Pancreas (tissue), 10 donors: ENCODE measurements at regions not wholly inside any gene's neighbourhood (a gene's known extent, or its start where the extent isn't known, plus 50 kb on each side); places are given as distances from the start of the nearest gene placed in this dataset.

Experiments used
- ATAC-seq, 4 donors: fragments of 200-7000 bp; cut with Tn5 transposase; one replicate each; pipeline versions ENCODE4 v1.8.0 to v1.9.1; 2020; ENCODE audit warnings: mild to moderate bottlenecking in 4 of 4, moderate library complexity in 4 of 4
- DNase-seq, 6 donors: peaks; one replicate each; pipeline ENCODE4 v3.0.0-alpha.2; 2020
- FAIRE-seq: peaks from 2 replicates; lab custom pipeline; 2012; peaks lifted over from hg19 to GRCh38; lab: Jason Lieb, UNC
- H3K27ac ChIP-seq, 4 donors: fragments of 200-600 bp; sonication (generic); 1 replicate in 3 of 4; 2 replicates in 1 of 4; pipeline versions ENCODE4 v1.5.0 to v1.8.0; 2020
- H3K27me3 ChIP-seq, 4 donors: fragments of 200-600 bp; one replicate each; pipeline ENCODE4 v1.8.0; 2021
- H3K36me3 ChIP-seq, 3 donors: fragments of 200-600 bp; sonication (generic) in 1 of 3; one replicate each; pipeline versions ENCODE4 v1.5.0 to v1.8.0; 2020 to 2021
- H3K4me1 ChIP-seq, 3 donors: fragments of 200-600 bp; one replicate each; pipeline ENCODE4 v1.8.0; 2021
- H3K4me3 ChIP-seq, 4 donors: fragments of 200-600 bp; sonication (generic) in 2 of 4; one replicate each; pipeline versions ENCODE4 v1.5.0 to v1.8.0; 2020 to 2021
- H3K9me3 ChIP-seq, 4 donors: fragments of 200-600 bp; one replicate each; pipeline ENCODE4 v1.8.0; 2021
- WGBS, 2 donors: extraction: QIAGEN DNeasy Blood & Tissue Kit; methylation state at CpG; one replicate each; pipeline ENCODE4 v1.1.7; 2013; 5-methylcytosine and 5-hydroxymethylcytosine counted together
- intact Hi-C, 3 donors: fragments of 100-400 bp; cut with DNase I; formaldehyde crosslinking; loops; one replicate each; pipeline versions ENCODE4 v1.11.1 to v1.14.2; 2022
- TF ChIP-seq, protein P1 (sequence below), 4 donors: fragments of 200-600 bp; sonication (generic) in 3 of 4; IDR thresholded peaks; one replicate each; pipeline versions ENCODE4 v1.5.0 to v1.8.0; 2021; ENCODE audit warnings: antibody characterized with exemption in 4 of 4
- donor health status: healthy with polysubstance abuse.
- donor health status: DM: no; HTN: no; CAD: no; lungs with moderate emphysema.
- donor health status: DM: no; HTN: no; CAD: no.
- donor health status: control.
- donor health status: control.
- donor health status: Bipolar disorder and iron deficiency.
- donor health status: DM: yes; HTN: yes; CAD: no.
- donor health status: DM: no; HTN: no; CAD: no.
- donor health status: DM: no; HTN: no; CAD: no.
- donor health status: DM: yes; HTN: yes; CAD: no.

DNA sequence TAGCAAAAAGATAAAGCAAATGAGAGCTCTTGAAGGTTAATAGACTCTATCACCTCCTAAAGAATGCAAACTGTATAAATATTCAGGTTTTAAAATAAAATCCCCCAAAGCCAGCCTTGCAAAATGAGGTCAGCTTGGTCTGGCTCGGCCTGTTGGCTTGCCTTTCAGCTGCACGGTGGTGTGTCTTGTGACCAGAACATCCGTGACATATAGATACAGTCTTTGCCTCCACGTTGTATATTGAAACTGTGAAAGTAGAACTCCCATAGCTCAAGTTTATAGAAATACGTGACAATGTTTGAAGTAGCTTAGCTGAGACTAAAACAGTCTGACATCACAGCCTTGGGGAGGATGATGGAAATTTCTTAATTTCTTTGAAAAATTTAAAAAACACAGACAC is 236.6 kb upstream of the MYOCD start:
- ATAC-seq (no peak), FAIRE-seq (no peak), DNase-seq (no peak)
- no peak overlapping the region for H3K4me3 ChIP-seq
- 75% methylated on average over 5 of the region's 5 CpGs for WGBS, 2 donors
- H3K9me3 ChIP-seq, result no peaks in the 10 kb centered on the region
- TF ChIP-seq, protein P1, sequence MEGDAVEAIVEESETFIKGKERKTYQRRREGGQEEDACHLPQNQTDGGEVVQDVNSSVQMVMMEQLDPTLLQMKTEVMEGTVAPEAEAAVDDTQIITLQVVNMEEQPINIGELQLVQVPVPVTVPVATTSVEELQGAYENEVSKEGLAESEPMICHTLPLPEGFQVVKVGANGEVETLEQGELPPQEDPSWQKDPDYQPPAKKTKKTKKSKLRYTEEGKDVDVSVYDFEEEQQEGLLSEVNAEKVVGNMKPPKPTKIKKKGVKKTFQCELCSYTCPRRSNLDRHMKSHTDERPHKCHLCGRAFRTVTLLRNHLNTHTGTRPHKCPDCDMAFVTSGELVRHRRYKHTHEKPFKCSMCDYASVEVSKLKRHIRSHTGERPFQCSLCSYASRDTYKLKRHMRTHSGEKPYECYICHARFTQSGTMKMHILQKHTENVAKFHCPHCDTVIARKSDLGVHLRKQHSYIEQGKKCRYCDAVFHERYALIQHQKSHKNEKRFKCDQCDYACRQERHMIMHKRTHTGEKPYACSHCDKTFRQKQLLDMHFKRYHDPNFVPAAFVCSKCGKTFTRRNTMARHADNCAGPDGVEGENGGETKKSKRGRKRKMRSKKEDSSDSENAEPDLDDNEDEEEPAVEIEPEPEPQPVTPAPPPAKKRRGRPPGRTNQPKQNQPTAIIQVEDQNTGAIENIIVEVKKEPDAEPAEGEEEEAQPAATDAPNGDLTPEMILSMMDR (IDR thresholded peaks at IDR 0.05), result no peak
- H3K36me3 ChIP-seq, result no peaks in the 10 kb centered on the region
- H3K27me3 ChIP-seq, result peaks cover 0 to 4% (median 0%) of the 10 kb centered on the region in 4 donors
- intact Hi-C loops, result no loop called here
- no peak overlapping the region for H3K27ac ChIP-seq
- H3K4me1 ChIP-seq, result no peaks in the 10 kb centered on the region

DNA sequence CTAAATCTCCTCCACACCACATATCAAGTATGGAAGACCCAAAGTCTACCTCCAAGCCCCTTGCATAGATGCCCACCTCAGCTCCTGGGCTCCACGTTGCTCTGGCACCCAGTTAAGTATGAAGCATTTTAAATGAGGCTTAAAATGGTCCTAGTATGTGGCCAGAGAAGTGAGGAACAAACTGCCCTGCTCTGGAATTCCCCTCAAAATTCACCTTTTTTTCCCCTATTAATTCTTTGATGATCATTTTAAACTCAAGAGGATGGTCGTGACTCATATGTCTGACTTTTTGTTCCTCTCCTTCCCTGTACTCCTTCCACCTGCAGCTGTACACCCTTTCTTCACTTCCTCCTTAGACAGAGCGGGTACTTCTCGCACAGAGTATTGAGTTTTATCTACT is 234.5 kb upstream of the MYOCD start:
- Histone ChIP-seq H3K27me3 (peaks cover 0 to 4% (median 0%) of the 10 kb centered on the region in 4 donors), H3K4me1 (no peaks in the 10 kb centered on the region), H3K9me3 (no peaks in the 10 kb centered on the region), H3K27ac (no peak overlapping the region), H3K36me3 (no peaks in the 10 kb centered on the region), H3K4me3 (no peak overlapping the region)
- WGBS, 2 donors, result 61 to 64% methylated on average over 4 of the region's 4 CpGs
- intact Hi-C loops, result no loop called here
- no peak for ATAC-seq
- DNase-seq, result no peak
- no peak for FAIRE-seq
- TF ChIP-seq, protein P1 (IDR thresholded peaks at IDR 0.05), result no peak

DNA sequence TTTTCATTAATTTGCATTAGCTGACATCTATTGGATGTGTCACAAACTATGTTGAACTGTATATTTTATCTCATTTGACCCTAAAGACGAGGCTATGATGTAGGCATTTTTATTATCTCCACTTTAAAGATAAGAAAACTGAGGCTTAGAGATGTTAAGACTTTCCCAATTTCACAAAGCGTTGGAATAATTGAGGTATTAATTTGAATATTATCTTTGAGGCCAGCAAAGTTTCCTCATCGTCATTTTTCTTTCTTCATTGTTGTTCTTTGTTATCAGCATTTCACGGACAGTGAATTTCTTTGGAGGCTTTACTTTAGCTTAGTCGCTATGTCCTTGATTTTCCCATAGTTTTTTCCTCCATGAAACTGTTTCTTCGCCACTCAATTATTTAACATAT is 227.5 kb upstream of the MYOCD start:
- H3K4me1 ChIP-seq, result no peaks in the 10 kb centered on the region
- intact Hi-C loops, result no loop called here
- no peak overlapping the region for H3K4me3 ChIP-seq
- H3K27ac ChIP-seq, result no peak overlapping the region
- no peaks in the 10 kb centered on the region for H3K36me3 ChIP-seq
- H3K9me3 ChIP-seq, result no peaks in the 10 kb centered on the region
- no peak for DNase-seq
- ATAC-seq, result no peak
- H3K27me3 ChIP-seq, result no peaks in the 10 kb centered on the region
- TF ChIP-seq, protein P1 (IDR thresholded peaks at IDR 0.05), result no peak
- WGBS, 2 donors, result 54 to 67% methylated on average over 6 of the region's 6 CpGs
- no peak for FAIRE-seq

DNA sequence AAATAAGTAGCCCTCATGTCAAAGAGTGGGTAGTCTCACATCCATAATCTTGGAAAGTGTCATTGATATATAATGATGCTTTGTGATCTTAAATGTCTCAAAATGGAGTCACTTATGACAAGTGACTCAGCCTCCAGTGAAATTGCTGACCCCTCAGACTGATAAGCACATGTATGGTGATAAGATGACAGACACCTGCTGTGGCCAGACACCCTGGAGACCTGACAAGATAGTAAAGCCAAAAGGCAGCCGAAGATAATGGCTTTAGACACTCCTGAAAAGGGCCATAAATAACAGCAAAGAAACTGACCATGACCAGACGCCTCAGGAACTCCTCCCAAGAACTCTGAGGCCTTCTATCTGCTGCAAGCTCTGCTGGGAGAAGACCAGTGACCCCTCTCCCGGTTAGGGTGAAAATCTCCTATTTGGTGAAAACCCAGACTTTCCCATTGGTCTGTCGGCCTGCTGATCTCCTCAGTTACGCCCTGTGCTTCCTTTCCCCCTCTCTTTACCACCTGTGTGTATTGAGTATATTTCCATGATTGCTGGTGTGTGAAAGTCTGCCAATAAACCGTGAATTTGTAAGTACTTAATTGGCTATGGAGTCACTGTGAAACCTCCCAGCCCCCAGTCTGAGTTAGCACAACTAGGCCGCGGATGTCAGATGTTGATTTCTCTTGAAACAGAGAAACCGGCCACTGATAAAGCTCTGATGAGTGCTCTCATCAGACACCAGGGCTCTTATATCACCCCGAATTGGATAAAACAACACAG is 226.7 kb upstream of the MYOCD start:
- WGBS, 2 donors, result 56% methylated on average over 10 of the region's 10 CpGs
- H3K36me3 ChIP-seq, result no peaks in the 10 kb centered on the region
- DNase-seq (no peak), FAIRE-seq (no peak), ATAC-seq (no peak)
- H3K27ac ChIP-seq, result no peak overlapping the region
- H3K9me3 ChIP-seq, result no peaks in the 10 kb centered on the region
- no peaks in the 10 kb centered on the region for H3K4me1 ChIP-seq
- no peak overlapping the region for H3K4me3 ChIP-seq
- no peaks in the 10 kb centered on the region for H3K27me3 ChIP-seq
- intact Hi-C loops, result no loop called here
- TF ChIP-seq, protein P1 (IDR thresholded peaks at IDR 0.05), result no peak

DNA sequence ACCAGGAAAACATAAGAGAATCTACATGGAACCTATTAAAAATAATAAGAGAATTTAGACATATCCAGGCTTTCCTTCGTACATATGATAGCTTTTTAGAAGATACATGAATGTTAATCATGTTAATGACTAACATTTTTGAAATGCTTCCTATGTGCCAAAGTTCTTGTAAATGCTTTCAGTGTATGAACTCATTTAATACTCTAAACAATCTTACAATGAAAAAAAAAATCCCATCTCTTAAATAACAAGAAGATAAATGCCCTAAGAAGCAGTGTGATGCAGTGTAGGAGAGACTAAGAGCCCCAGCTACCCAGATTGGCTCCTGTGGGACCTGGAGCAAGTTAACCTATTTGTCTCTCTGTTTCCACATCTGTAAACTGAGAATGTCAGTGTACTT is 220.4 kb upstream of the MYOCD start:
- no peak for ATAC-seq
- intact Hi-C loops, result no loop called here
- Histone ChIP-seq H3K36me3 (no peaks in the 10 kb centered on the region), H3K4me3 (no peak overlapping the region), H3K9me3 (no peaks in the 10 kb centered on the region), H3K4me1 (no peaks in the 10 kb centered on the region), H3K27me3 (no peaks in the 10 kb centered on the region), H3K27ac (no peak overlapping the region)
- TF ChIP-seq, protein P1 (IDR thresholded peaks at IDR 0.05), result no peak
- 27 to 32% methylated on average over 1 of the region's 1 CpG for WGBS, 2 donors
- DNase-seq, result no peak
- no peak for FAIRE-seq
